ENCODE measurements at regions not wholly inside any gene's neighbourhood (a gene's known extent, or its start where the extent isn't known, plus 50 kb on each side); places are given as distances from the start of the nearest gene placed in this dataset.

- no peak overlapping the region for H3K27ac ChIP-seq
- no peaks in the 10 kb centered on the region for H3K27me3 ChIP-seq (replicated peaks)
- peak in 1 of 2 experiments; percentile 58 for DNase-seq (ENCODE audit: low read depth in 1 of 2, low spot score in 2 of 2)
- no peak overlapping the region for H3K4me3 ChIP-seq
- H3K4me1 ChIP-seq (replicated peaks): peaks cover 4% of the 10 kb centered on the region; the same call in 1 of the 2 replicates
- no peaks in the 10 kb centered on the region for H3K36me3 ChIP-seq
- H3K9me3 ChIP-seq (replicated peaks): no peaks in the 10 kb centered on the region; the same call in 1 of the 2 replicates
Observed at GRCh38 chr13:82740442-82740841, 1141.8 kb downstream of the SLITRK1 start.

- Histone ChIP-seq H3K36me3 (no peaks in the 10 kb centered on the region), H3K27me3 (replicated peaks) (no peaks in the 10 kb centered on the region), H3K4me3 (no peak overlapping the region), H3K9me3 (replicated peaks) (no peaks in the 10 kb centered on the region; the same call in 1 of the 2 replicates), H3K27ac (no peak overlapping the region), H3K4me1 (replicated peaks) (no peaks in the 10 kb centered on the region)
- no peak for DNase-seq (ENCODE audit: low read depth in 1 of 2, low spot score in 2 of 2)
Observed at GRCh38 chr13:82739881-82740280, 1142.4 kb downstream of the SLITRK1 start.

- H3K4me3 ChIP-seq: no peak overlapping the region
- no peaks in the 10 kb centered on the region for H3K27me3 ChIP-seq (replicated peaks)
- no peaks in the 10 kb centered on the region for H3K9me3 ChIP-seq (replicated peaks)
- H3K27ac ChIP-seq: no peak overlapping the region
- no peaks in the 10 kb centered on the region for H3K4me1 ChIP-seq (replicated peaks)
- DNase-seq (ENCODE audit: low read depth in 1 of 2, low spot score in 2 of 2): no peak
- H3K36me3 ChIP-seq: no peaks in the 10 kb centered on the region
Observed at GRCh38 chr13:82729401-82729800, 1152.9 kb downstream of the SLITRK1 start.

GRCh38 chr13:82720986-82721385 is 1161.3 kb downstream of the SLITRK1 start:
- H3K4me3 ChIP-seq: no peak overlapping the region
- H3K9me3 ChIP-seq (replicated peaks): no peaks in the 10 kb centered on the region
- no peak for DNase-seq (ENCODE audit: low read depth in 1 of 2, low spot score in 2 of 2)

GRCh38 chr13:82719987-82720386 is 1162.3 kb downstream of the SLITRK1 start:
- no peak overlapping the region for H3K4me3 ChIP-seq

More at GRCh38 chr13:82720986-82721385, 1161.3 kb downstream of the SLITRK1 start:
- no peaks in the 10 kb centered on the region for H3K36me3 ChIP-seq
- peaks cover 21% of the 10 kb centered on the region for H3K4me1 ChIP-seq (replicated peaks)
- no peaks in the 10 kb centered on the region for H3K27me3 ChIP-seq (replicated peaks)
- no peak overlapping the region for H3K27ac ChIP-seq

GRCh38 chr13:82717249-82717648 is 1165.0 kb downstream of the SLITRK1 start:
- H3K27me3 ChIP-seq (replicated peaks): no peaks in the 10 kb centered on the region
- peak; percentile 63 to 94 for DNase-seq (ENCODE audit: low read depth in 1 of 2, low spot score in 2 of 2)
- no peaks in the 10 kb centered on the region for H3K9me3 ChIP-seq (replicated peaks)
- peaks cover 43% of the 10 kb centered on the region for H3K4me1 ChIP-seq (replicated peaks)
- H3K27ac ChIP-seq: peak overlapping the region; percentile 90
- H3K4me3 ChIP-seq: no peak overlapping the region
- no peaks in the 10 kb centered on the region for H3K36me3 ChIP-seq

More at GRCh38 chr13:82719987-82720386, 1162.3 kb downstream of the SLITRK1 start:
- DNase-seq (ENCODE audit: low read depth in 1 of 2, low spot score in 2 of 2): no peak
- Histone ChIP-seq H3K27me3 (replicated peaks) (no peaks in the 10 kb centered on the region), H3K4me1 (replicated peaks) (peaks cover 31% of the 10 kb centered on the region), H3K9me3 (replicated peaks) (no peaks in the 10 kb centered on the region), H3K27ac (no peak overlapping the region), H3K36me3 (no peaks in the 10 kb centered on the region)

GRCh38 chr13:82713687-82714405 is 1168.4 kb downstream of the SLITRK1 start:
- no peaks in the 10 kb centered on the region for H3K9me3 ChIP-seq (replicated peaks)
- H3K36me3 ChIP-seq: no peaks in the 10 kb centered on the region
- peak in 1 of 2 experiments; percentile 49 for DNase-seq (ENCODE audit: low read depth in 1 of 2, low spot score in 2 of 2)
- no peak overlapping the region for H3K4me3 ChIP-seq
- peaks cover 43% of the 10 kb centered on the region for H3K4me1 ChIP-seq (replicated peaks)
- no peak overlapping the region for H3K27ac ChIP-seq
- H3K27me3 ChIP-seq (replicated peaks): no peaks in the 10 kb centered on the region

GRCh38 chr13:82702513-82702912 is 1179.8 kb downstream of the SLITRK1 start:
- no peaks in the 10 kb centered on the region for H3K9me3 ChIP-seq (replicated peaks)
- H3K4me1 ChIP-seq (replicated peaks): no peaks in the 10 kb centered on the region
- no peak overlapping the region for H3K4me3 ChIP-seq
- no peak overlapping the region for H3K27ac ChIP-seq
- H3K36me3 ChIP-seq: no peaks in the 10 kb centered on the region
- DNase-seq (ENCODE audit: low read depth in 1 of 2, low spot score in 2 of 2): no peak
- H3K27me3 ChIP-seq (replicated peaks): no peaks in the 10 kb centered on the region

GRCh38 chr13:82701020-82701419 is 1181.3 kb downstream of the SLITRK1 start:
- DNase-seq (ENCODE audit: low read depth in 1 of 2, low spot score in 2 of 2): no peak
- H3K9me3 ChIP-seq (replicated peaks): no peaks in the 10 kb centered on the region
- H3K27ac ChIP-seq: no peak overlapping the region
- no peaks in the 10 kb centered on the region for H3K4me1 ChIP-seq (replicated peaks)
- H3K4me3 ChIP-seq: no peak overlapping the region
- no peaks in the 10 kb centered on the region for H3K36me3 ChIP-seq
- H3K27me3 ChIP-seq (replicated peaks): no peaks in the 10 kb centered on the region

- no peak for DNase-seq (ENCODE audit: low read depth in 1 of 2, low spot score in 2 of 2)
- H3K9me3 ChIP-seq (replicated peaks): no peaks in the 10 kb centered on the region
- H3K27me3 ChIP-seq (replicated peaks): no peaks in the 10 kb centered on the region
- H3K27ac ChIP-seq: no peak overlapping the region
- H3K36me3 ChIP-seq: no peaks in the 10 kb centered on the region
- H3K4me3 ChIP-seq: no peak overlapping the region
- no peaks in the 10 kb centered on the region for H3K4me1 ChIP-seq (replicated peaks)
Observed at GRCh38 chr13:82698941-82699340, 1183.3 kb downstream of the SLITRK1 start.

- H3K4me3 ChIP-seq: no peak overlapping the region
- H3K36me3 ChIP-seq: no peaks in the 10 kb centered on the region
- H3K27ac ChIP-seq: no peak overlapping the region
- no peaks in the 10 kb centered on the region for H3K4me1 ChIP-seq (replicated peaks)
- 0 out of 2 replicates have a peak, but pooled peaks cover 3% of the 10 kb centered on the region for H3K9me3 ChIP-seq (replicated peaks)
- no peaks in the 10 kb centered on the region for H3K27me3 ChIP-seq (replicated peaks)
- no peak for DNase-seq (ENCODE audit: low read depth in 1 of 2, low spot score in 2 of 2)
Observed at GRCh38 chr13:82698383-82698782, 1183.9 kb downstream of the SLITRK1 start.

GRCh38 chr13:82693607-82694006 is 1188.7 kb downstream of the SLITRK1 start:
- no peak overlapping the region for H3K4me3 ChIP-seq
- no peaks in the 10 kb centered on the region for H3K36me3 ChIP-seq
- no peaks in the 10 kb centered on the region for H3K4me1 ChIP-seq (replicated peaks)
- 0 out of 2 replicates have a peak, but pooled peaks cover 3% of the 10 kb centered on the region for H3K9me3 ChIP-seq (replicated peaks)
- H3K27me3 ChIP-seq (replicated peaks): no peaks in the 10 kb centered on the region
- H3K27ac ChIP-seq: no peak overlapping the region
- no peak for DNase-seq (ENCODE audit: low read depth in 1 of 2, low spot score in 2 of 2)

- no peaks in the 10 kb centered on the region for H3K4me1 ChIP-seq (replicated peaks)
- H3K9me3 ChIP-seq (replicated peaks): 0 out of 2 replicates have a peak, but pooled peaks cover under 1% of the 10 kb centered on the region
- H3K27ac ChIP-seq: peak overlapping the region; percentile 41
- no peaks in the 10 kb centered on the region for H3K27me3 ChIP-seq (replicated peaks)
- peak in 1 of 2 experiments; percentile 71 for DNase-seq (ENCODE audit: low read depth in 1 of 2, low spot score in 2 of 2)
- H3K36me3 ChIP-seq: no peaks in the 10 kb centered on the region
- peak overlapping the region; percentile 30 for H3K4me3 ChIP-seq
Observed at GRCh38 chr13:82688400-82688994, 1193.8 kb downstream of the SLITRK1 start.

- Histone ChIP-seq H3K27ac (no peak overlapping the region), H3K9me3 (replicated peaks) (no peaks in the 10 kb centered on the region), H3K36me3 (no peaks in the 10 kb centered on the region), H3K4me1 (replicated peaks) (no peaks in the 10 kb centered on the region), H3K4me3 (no peak overlapping the region), H3K27me3 (replicated peaks) (no peaks in the 10 kb centered on the region)
- DNase-seq (ENCODE audit: low read depth in 1 of 2, low spot score in 2 of 2): peak in 1 of 2 experiments; percentile 43
Observed at GRCh38 chr13:82687884-82688283, 1194.4 kb downstream of the SLITRK1 start.
